Fibroblast of lung (primary cell): ENCODE measurements at regions not wholly inside any gene's neighbourhood (a gene's known extent, or its start where the extent isn't known, plus 50 kb on each side); places are given as distances from the start of the nearest gene placed in this dataset.

ENCODE experiments used
- DNase-seq, 2 donors: peaks; one replicate each; pipeline versions ENCODE4 v3.0.0 to v3.0.0-alpha.2; 2010; ENCODE audit warnings: low read depth in 2 of 2
- H2AFZ ChIP-seq: 2 replicates; pipeline ENCODE4 v1.5.1; 2012; ENCODE audit warnings: low read length, control low read depth, inconsistent platforms
- H3K27ac ChIP-seq: 2 replicates; pipeline ENCODE4 v1.5.1; 2011; ENCODE audit warnings: low read length, control low read depth; ENCODE audit not compliant: insufficient read depth
- H3K27me3 ChIP-seq: 2 replicates; pipeline ENCODE4 v1.5.1; 2011; ENCODE audit warnings: mild to moderate bottlenecking, low read length; ENCODE audit not compliant: control insufficient read depth, insufficient read depth
- H3K36me3 ChIP-seq: 2 replicates; pipeline ENCODE4 v1.5.1; 2011; ENCODE audit warnings: low read length; ENCODE audit not compliant: control insufficient read depth, insufficient read depth
- H3K4me1 ChIP-seq: 2 replicates; pipeline ENCODE4 v1.5.1; 2011; ENCODE audit warnings: low read length; ENCODE audit not compliant: control insufficient read depth, insufficient read depth; ENCODE audit errors: extremely low read depth
- H3K4me2 ChIP-seq: 2 replicates; pipeline ENCODE4 v1.5.1; 2011; ENCODE audit warnings: low read length, control low read depth; ENCODE audit not compliant: insufficient read depth; ENCODE audit errors: extremely low read depth
- H3K4me3 ChIP-seq, 4 experiments: fragments of 200-600 bp in 1 of 4; sonication (generic) in 1 of 4; replicated peaks in 1 of 4; 2 replicates each; pipeline ENCODE4 v1.5.1; 2011 to 2016; ENCODE audit warnings: low read length in 4 of 4, low read depth in 3 of 4, mild to moderate bottlenecking in 3 of 4, control low read depth in 2 of 4, inconsistent platforms in 1 of 4, mixed read lengths in 1 of 4; ENCODE audit not compliant: insufficient read depth in 1 of 4; ENCODE audit errors: control extremely low read depth in 1 of 4
- H3K79me2 ChIP-seq: 2 replicates; pipeline ENCODE4 v1.5.1; 2012; ENCODE audit warnings: mild to moderate bottlenecking, low read length, inconsistent platforms; ENCODE audit not compliant: control insufficient read depth, insufficient read depth
- H3K9ac ChIP-seq: 2 replicates; pipeline ENCODE4 v1.5.1; 2011; ENCODE audit warnings: mild to moderate bottlenecking, low read length, control low read depth; ENCODE audit not compliant: insufficient read depth
- H3K9me3 ChIP-seq: 2 replicates; pipeline ENCODE4 v1.5.1; 2012; ENCODE audit warnings: low read depth, low read length; ENCODE audit not compliant: control insufficient read depth, insufficient read depth
- H4K20me1 ChIP-seq: 2 replicates; pipeline ENCODE4 v1.5.1; 2011; ENCODE audit warnings: low read length; ENCODE audit not compliant: control insufficient read depth, insufficient read depth; ENCODE audit errors: extremely low read depth
- EZH2 ChIP-seq: IDR thresholded peaks from 2 replicates; pipeline ENCODE4 v1.5.1; 2012; ENCODE audit warnings: low read length, control low read depth, mild to moderate bottlenecking; ENCODE audit errors: missing control alignments
- TF ChIP-seq, protein P1 (sequence below), 2 donors: IDR thresholded peaks in 1 of 2; conservative IDR thresholded peaks in 1 of 2; 1 replicate in 1 of 2; 2 replicates in 1 of 2; pipeline ENCODE4 v1.5.1; 2011 to 2012; ENCODE audit warnings: low read length in 2 of 2, control low read depth in 1 of 2, inconsistent platforms in 1 of 2, low read depth in 1 of 2, mild to moderate bottlenecking in 1 of 2

- H3K36me3 ChIP-seq = no peaks in the 10 kb centered on the region
- H3K4me1 ChIP-seq = no peaks in the 10 kb centered on the region
- H2AFZ ChIP-seq = no peak overlapping the region
- no peaks in the 10 kb centered on the region for H3K27me3 ChIP-seq
- H3K4me2 ChIP-seq = no peak overlapping the region
- no peak overlapping the region for H3K4me3 ChIP-seq
- DNase-seq = no peak
- no peaks in the 10 kb centered on the region for H3K79me2 ChIP-seq
- H3K9ac ChIP-seq = no peak overlapping the region
- no peaks in the 10 kb centered on the region for H3K9me3 ChIP-seq
- H3K27ac ChIP-seq = no peak overlapping the region
- no peaks in the 10 kb centered on the region for H4K20me1 ChIP-seq
- TF ChIP-seq EZH2 = no peak
- TF ChIP-seq, protein P1, sequence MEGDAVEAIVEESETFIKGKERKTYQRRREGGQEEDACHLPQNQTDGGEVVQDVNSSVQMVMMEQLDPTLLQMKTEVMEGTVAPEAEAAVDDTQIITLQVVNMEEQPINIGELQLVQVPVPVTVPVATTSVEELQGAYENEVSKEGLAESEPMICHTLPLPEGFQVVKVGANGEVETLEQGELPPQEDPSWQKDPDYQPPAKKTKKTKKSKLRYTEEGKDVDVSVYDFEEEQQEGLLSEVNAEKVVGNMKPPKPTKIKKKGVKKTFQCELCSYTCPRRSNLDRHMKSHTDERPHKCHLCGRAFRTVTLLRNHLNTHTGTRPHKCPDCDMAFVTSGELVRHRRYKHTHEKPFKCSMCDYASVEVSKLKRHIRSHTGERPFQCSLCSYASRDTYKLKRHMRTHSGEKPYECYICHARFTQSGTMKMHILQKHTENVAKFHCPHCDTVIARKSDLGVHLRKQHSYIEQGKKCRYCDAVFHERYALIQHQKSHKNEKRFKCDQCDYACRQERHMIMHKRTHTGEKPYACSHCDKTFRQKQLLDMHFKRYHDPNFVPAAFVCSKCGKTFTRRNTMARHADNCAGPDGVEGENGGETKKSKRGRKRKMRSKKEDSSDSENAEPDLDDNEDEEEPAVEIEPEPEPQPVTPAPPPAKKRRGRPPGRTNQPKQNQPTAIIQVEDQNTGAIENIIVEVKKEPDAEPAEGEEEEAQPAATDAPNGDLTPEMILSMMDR (conservative IDR thresholded peaks at IDR 0.05 in 1 of 2, IDR thresholded peaks at IDR 0.05 in 1 of 2; ENCODE audit: low read depth in 1 of 2, low read length in 2 of 2) = no peak
These were observed 354.4 kb downstream of the BRD1 start for GRCh38 chr22:49473286-49473685.

- Histone ChIP-seq H3K4me1 (no peaks in the 10 kb centered on the region), H3K36me3 (no peaks in the 10 kb centered on the region), H3K27me3 (no peaks in the 10 kb centered on the region), H4K20me1 (no peaks in the 10 kb centered on the region), H3K79me2 (no peaks in the 10 kb centered on the region), H3K4me2 (no peak overlapping the region), H2AFZ (no peak overlapping the region), H3K4me3 (no peak overlapping the region), H3K27ac (no peak overlapping the region), H3K9me3 (no peaks in the 10 kb centered on the region), H3K9ac (no peak overlapping the region)
- TF ChIP-seq EZH2 = no peak
- TF ChIP-seq, protein P1 (conservative IDR thresholded peaks at IDR 0.05 in 1 of 2, IDR thresholded peaks at IDR 0.05 in 1 of 2; ENCODE audit: low read depth in 1 of 2, low read length in 2 of 2) = no peak
- no peak for DNase-seq
These were observed 356.8 kb downstream of the BRD1 start for GRCh38 chr22:49470741-49471503.

- no peaks in the 10 kb centered on the region for H3K36me3 ChIP-seq
- H3K9ac ChIP-seq = no peak overlapping the region
- H3K4me2 ChIP-seq = no peak overlapping the region
- TF ChIP-seq EZH2 = no peak
- TF ChIP-seq, protein P1 (conservative IDR thresholded peaks at IDR 0.05 in 1 of 2, IDR thresholded peaks at IDR 0.05 in 1 of 2; ENCODE audit: low read depth in 1 of 2, low read length in 2 of 2) = no peak
- H3K79me2 ChIP-seq = no peaks in the 10 kb centered on the region
- H3K9me3 ChIP-seq = no peaks in the 10 kb centered on the region
- H2AFZ ChIP-seq = no peak overlapping the region
- H4K20me1 ChIP-seq = no peaks in the 10 kb centered on the region
- H3K4me3 ChIP-seq = no peak overlapping the region
- H3K27ac ChIP-seq = no peak overlapping the region
- H3K4me1 ChIP-seq = no peaks in the 10 kb centered on the region
- no peak for DNase-seq
- H3K27me3 ChIP-seq = no peaks in the 10 kb centered on the region
These were observed 357.6 kb downstream of the BRD1 start for GRCh38 chr22:49469896-49470740.
